AG09309 (cell line): ENCODE measurements at regions not wholly inside any gene's neighbourhood (a gene's known extent, or its start where the extent isn't known, plus 50 kb on each side); places are given as distances from the start of the nearest gene placed in this dataset.
A peak's percentile ranks its signal among the peaks of the same experiment; 100 is the strongest.

ENCODE experiments used
- DNase-seq: peaks from one replicate; pipeline ENCODE4 v3.0.0-alpha.2; 2010; ENCODE audit warnings: low read depth
- H3K4me3 ChIP-seq: 2 replicates; pipeline ENCODE4 v1.5.1; 2011; ENCODE audit warnings: mild to moderate bottlenecking, low read depth, low read length, moderate library complexity; ENCODE audit not compliant: control insufficient read depth
- TF ChIP-seq, protein P1 (sequence below): IDR thresholded peaks from 2 replicates; pipeline ENCODE4 v1.5.1; 2011; ENCODE audit warnings: mild to moderate bottlenecking, low read depth, low read length, inconsistent platforms; ENCODE audit not compliant: insufficient read depth, control insufficient read depth; ENCODE audit errors: missing control alignments

DNA sequence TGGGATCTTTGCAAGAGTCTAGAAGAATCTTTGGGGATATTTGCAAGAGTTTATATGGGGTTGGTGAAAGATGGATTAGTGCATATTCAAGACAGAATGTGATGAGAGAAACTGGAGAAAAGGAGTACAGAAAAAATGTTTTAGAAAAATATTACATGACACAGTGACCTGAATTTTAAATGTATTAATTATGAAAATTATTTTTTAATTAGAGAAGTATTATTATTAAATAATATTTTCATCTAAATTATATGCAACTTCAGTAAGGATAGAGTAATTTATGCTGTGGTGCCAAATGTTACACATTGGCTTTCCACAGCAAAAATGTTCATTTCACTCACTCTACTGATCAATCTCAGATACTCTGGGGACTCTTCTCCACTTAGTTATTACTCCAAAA, 1442.8 kb upstream of the SLC39A10 start:
- DNase-seq: no peak
- TF ChIP-seq, protein P1, sequence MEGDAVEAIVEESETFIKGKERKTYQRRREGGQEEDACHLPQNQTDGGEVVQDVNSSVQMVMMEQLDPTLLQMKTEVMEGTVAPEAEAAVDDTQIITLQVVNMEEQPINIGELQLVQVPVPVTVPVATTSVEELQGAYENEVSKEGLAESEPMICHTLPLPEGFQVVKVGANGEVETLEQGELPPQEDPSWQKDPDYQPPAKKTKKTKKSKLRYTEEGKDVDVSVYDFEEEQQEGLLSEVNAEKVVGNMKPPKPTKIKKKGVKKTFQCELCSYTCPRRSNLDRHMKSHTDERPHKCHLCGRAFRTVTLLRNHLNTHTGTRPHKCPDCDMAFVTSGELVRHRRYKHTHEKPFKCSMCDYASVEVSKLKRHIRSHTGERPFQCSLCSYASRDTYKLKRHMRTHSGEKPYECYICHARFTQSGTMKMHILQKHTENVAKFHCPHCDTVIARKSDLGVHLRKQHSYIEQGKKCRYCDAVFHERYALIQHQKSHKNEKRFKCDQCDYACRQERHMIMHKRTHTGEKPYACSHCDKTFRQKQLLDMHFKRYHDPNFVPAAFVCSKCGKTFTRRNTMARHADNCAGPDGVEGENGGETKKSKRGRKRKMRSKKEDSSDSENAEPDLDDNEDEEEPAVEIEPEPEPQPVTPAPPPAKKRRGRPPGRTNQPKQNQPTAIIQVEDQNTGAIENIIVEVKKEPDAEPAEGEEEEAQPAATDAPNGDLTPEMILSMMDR: no peak
- H3K4me3 ChIP-seq: no peak overlapping the region

DNA sequence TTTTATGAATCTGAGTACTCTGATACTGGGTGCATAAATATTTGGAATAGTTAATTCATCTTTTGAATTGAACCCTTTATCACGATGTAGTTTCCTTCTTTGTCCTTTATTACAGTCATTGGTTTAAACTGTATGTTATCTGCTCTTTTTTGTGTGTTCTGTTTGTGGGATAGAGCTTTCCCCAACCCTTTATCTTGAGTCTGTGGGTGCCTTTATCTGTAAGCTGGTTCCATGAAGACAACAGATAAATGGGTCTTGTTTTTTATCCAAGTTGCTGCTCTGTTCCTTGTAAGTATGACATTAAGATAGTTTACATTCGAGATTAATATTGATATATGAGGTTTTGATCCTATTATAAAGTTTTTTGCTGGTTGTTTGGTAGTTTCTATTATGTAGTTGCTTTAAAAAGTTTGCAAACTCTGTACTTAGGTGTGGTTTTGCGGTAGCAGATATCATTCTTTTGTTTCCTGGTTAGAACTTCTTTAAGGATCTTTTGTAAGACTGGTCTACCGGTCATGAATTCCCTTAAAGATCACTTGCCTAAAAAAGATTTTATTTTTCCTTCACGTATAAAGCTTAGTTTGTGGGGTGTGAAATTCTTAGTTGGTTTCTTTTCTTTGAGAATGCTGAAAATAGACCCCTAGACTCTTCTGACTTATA, 1451.3 kb upstream of the SLC39A10 start:
- no peak overlapping the region for H3K4me3 ChIP-seq

DNA sequence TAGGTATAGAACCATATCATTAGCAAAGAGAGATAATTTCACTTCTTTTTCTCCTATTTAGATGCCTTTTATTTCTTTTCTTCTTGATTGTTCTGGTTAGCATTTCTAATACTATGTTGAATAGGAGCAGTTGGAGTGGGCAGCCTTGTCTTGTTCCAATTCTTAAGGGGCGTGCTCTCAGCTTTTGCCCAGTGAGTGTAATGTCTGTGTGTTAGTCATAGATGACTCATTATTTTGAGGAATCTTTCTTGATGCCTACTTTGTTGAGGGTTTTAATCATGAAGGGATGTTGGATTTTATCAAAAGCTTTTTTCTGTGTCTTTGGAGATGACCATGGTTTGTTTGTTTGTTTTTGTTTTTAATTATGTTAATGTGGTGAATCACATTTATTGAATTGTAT, 1453.1 kb upstream of the SLC39A10 start:
- TF ChIP-seq, protein P1: no peak
- no peak overlapping the region for H3K4me3 ChIP-seq
- no peak for DNase-seq

More for the DNA sequence above, 1451.3 kb upstream of the SLC39A10 start:
- TF ChIP-seq, protein P1: no peak
- DNase-seq: no peak

DNA sequence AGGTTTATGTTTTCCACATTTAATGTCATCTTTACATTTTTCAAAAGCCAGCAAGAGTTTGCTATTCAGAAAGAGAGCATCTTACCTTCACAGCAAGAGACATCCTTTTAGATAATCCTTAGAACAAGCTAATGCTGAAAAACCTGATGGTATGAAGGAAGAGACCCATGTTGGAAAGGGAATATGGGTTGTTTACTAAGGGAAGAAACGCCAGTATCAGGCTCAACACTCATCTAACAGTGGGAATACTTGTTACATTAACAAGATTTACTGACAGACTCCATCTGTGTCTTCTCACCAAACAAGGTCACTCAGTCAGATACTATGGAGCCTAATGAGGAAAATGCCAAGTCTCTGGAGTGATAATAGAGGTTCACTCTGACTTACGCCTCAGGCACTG, 1474.1 kb upstream of the SLC39A10 start:
- TF ChIP-seq, protein P1: no peak
- no peak overlapping the region for H3K4me3 ChIP-seq
- no peak for DNase-seq

DNA sequence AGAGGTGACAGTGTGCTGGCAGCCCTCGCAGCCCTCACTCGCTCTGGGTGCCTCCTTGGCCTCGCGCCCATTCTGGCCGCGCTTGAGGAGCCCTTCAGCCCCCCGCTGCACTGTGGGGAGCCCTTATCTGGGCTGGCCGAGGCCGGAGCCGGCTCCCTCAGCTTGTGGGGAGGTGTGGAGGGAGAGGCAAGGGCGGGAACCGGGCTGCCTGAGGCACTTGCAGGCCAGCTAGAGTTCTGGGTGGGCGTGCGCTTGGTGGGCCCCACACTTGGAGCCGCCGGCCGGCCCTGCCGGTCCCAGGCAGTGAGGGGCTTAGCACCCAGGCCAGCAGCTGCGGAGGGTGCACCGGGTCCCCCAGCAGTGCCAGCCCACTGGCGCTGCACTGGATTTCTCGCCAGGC, 1480.9 kb upstream of the SLC39A10 start:
- DNase-seq: no peak
- TF ChIP-seq, protein P1: no peak
- H3K4me3 ChIP-seq: no peak overlapping the region

DNA sequence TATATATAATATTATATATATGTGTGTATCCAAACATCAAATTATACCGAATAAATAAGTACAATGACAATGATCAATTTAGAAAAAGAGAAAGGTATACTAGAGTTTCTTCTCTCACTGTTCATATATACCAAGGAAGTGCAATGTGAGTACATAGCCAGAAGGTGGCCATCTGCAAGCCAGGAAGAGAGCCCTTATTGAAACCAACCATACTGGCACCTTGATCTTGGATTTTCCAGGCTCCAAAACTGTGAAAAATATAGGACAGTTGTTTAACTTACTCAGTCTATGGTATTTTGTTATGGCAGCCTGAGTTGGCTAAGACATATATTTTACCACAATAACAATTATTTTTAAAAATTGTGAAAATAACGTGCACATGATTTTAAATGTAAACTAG, 1490.2 kb upstream of the SLC39A10 start:
- H3K4me3 ChIP-seq: no peak overlapping the region
- no peak for DNase-seq
- TF ChIP-seq, protein P1: peak; percentile 49
